ENCODE measurements at regions not wholly inside any gene's neighbourhood (a gene's known extent, or its start where the extent isn't known, plus 50 kb on each side); places are given as distances from the start of the nearest gene placed in this dataset.

- DNase-seq: no peak
These were observed 484.6 kb upstream of the INTU start for GRCh38 chr4:127148165-127148564.

GRCh38 chr4:127149086-127149485 lies 483.7 kb upstream of the INTU start:
- DNase-seq: no peak

- DNase-seq: no peak
These were observed 480.8 kb upstream of the INTU start for GRCh38 chr4:127151941-127152340.

DNA sequence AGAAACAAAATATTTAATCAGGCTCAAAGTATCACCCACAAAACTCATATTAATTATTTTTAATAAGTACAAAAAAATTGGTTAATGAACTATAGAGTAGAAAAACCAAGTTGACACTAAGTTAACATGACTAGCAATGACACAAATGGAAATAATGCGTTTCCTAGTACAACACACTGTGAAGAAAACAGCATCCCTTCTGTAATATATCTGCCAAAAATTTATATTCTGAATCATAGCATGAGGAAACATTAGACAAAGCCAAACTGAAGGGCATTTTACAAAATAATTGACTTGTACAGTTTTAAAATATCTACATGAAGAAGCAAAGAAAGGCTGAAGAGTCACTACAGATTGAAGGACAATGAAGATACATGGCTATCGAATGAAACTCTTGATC lies 477.6 kb upstream of the INTU start:
- no peak for DNase-seq

DNA sequence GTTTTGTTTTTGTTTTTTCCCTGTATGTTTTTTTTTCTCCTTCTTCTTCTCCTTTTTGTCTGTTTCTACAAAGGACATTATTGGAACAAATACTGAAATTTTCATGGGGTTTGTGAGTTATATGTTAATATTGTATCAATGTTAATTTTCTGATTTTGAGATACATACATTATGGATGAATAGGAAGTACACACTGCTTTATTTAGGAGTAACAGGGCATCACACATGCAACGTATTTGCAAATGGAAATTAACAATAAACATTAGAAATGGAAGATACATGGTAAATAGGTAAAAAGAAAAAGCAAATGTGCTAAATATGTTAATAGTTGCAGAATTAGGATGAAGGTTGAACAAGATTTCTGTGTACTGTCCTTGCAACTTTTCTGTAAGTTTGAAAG lies 477.2 kb upstream of the INTU start:
- no peak for DNase-seq

- no peak for DNase-seq
These were observed 470.0 kb upstream of the INTU start for GRCh38 chr4:127162741-127163140.

- no peak for DNase-seq
These were observed 466.8 kb upstream of the INTU start for GRCh38 chr4:127165971-127166370.

DNA sequence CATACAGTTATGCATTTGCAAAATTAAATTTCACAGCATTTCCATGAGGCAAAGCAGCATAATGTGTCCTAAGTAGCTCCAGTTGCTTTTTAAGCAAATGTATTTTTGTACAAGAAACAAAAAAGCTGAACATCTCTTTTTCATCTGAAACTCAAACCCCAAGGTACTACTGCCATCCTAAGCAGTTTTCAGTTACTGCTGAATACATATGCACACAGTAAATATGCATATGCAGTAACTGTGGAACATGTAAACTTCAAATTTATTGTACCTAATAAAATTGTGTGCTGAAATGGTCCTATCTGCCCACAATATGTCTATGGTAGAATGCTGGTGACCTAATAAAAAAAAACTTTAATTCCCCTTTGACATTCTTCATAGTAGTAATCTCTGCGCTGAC lies 458.6 kb upstream of the INTU start:
- DNase-seq: no peak

GRCh38 chr4:127174616-127175015 lies 458.1 kb upstream of the INTU start:
- DNase-seq: no peak

DNA sequence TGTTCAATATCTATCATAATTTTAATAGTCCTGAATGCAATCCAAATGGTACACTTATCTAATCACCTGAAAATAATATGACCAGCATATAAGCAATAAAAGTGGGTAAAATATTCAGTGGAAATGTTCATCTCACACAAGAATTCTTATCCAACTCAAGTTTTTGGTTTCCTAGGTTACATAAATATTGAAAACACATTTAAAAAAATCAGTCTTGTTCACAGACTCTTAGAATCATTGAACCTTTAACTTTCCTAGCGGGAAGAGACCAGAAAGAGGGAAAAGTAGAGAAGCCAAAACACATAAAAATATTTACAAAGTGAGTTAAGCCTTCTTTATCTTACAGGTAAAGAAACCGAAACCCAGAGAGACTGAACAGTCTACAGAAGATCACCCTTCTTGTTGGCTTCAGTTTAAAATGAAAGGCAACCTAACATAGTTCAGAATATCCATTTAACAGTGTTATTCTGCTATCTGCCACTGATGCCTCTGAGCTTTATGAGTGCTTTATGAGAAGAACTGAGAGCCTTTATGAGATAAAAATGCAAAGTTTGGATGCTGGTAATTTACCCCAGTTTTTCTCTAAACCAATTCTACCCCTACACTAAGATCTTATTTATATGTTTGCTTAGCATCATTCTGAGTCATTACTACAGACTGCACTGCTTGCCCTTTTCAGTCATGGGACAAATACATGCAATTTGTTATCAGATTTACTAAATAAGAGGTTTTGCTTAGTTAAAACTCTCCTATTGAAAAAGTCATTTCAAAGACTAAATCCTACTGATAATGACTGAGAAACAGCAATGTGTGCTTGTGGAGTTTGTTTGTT lies 453.3 kb upstream of the INTU start:
- no peak for DNase-seq

GRCh38 chr4:127181001-127181400 lies 451.8 kb upstream of the INTU start:
- no peak for DNase-seq

- no peak for DNase-seq
These were observed 450.1 kb upstream of the INTU start for GRCh38 chr4:127182687-127183086.

- DNase-seq: no peak
These were observed 443.9 kb upstream of the INTU start for GRCh38 chr4:127188847-127189246.

GRCh38 chr4:127194281-127194680 lies 438.5 kb upstream of the INTU start:
- DNase-seq: no peak

DNA sequence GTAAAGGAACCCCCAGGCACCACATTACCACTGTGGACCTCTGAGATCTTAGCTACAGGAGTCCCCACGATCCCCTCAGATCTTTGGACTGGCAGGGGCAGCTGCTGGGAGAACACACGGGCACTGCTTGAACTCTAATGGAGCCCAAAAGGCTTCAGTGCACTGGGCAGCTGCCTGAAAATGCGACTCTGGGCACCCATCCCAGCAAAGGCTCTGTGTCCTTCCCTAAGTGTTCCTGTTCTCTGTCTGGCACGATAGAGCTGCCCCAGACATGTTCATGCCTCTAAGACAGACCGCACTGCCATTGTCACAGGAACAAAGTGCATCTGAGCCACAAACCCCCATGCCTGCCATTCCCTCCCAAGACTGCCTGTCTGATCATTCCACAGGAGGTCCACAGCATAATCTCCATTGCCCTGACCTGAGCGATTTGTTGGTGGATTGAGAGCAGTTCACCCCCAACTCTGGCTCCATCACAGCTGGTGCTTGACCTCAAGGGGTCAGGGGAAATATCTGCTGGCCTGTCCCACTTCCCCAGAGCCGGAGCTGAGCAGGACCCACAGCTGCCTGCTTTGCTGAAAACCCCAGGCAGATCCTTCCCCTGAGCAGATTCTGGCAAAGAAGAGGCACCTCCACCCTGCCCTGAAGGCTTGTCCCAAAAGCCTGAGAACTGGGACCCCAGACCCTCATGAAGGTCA lies 436.0 kb upstream of the INTU start:
- DNase-seq: no peak

DNA sequence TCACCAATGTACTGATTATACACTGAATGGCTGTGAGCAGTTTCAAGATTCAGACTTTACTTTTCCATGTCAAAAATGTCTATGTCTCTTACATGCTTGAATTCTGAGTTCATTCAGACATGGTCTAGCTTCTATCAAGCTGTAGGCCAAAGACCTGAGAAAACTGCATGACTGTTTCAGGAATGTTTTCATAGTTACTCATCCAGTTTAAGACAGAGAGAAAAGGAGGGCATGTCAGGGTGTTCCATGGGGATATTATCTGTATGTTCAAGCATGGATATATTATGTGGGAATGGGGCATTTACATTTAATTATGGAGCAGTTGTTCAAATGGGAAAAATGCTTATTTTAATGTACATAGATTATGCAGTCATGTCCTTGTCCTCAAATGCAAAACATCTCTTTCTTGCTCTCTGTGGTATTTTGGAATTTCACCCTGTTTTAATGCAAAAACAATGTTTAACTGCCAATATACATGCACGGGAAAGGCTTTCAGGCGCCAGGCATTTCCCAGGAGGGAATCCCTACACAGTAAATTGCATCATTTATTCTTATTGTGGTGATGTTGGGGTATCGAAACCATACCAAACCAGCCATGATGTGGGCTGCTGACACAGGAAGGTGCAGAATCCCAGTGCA lies 429.1 kb upstream of the INTU start:
- DNase-seq: no peak

GRCh38 chr4:127204322-127204721 lies 428.4 kb upstream of the INTU start:
- DNase-seq: no peak

GRCh38 chr4:127209580-127210095 lies 423.1 kb upstream of the INTU start:
- no peak for DNase-seq

DNA sequence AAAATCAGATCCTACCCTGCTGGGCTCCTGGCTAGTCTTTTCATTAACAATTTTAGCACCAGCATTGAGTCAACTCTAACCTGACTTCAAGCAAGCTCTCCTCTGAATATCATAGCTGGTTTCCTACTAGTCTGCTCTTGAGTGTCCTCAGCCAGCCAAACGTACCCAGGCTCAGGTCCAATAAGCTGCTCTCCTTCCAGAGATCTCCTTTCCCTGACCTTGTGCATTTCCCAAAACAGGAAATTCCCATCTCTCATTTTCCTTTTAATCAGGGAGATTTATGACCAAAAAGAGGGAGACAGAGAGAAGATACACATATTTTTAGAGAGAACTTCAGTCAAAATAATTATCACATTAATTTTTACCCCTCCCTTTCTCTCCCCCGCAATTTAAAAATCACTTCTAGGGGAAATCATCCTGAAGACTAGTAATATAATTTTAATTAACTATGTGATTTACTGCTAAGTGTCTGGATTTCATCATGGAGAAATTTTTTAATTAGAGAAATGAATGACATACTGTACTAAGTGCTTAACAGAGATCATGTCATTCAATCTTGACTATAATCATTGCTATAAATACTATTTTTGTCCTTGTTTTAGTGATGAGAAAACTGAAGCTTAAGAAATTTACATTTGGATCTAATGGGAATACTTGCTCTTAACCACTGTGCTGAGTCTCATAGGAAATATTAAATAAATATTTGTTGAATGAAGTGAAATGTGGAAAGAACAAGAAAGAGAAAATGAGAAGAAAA lies 421.7 kb upstream of the INTU start:
- no peak for DNase-seq

- no peak for DNase-seq
These were observed 420.9 kb upstream of the INTU start for GRCh38 chr4:127211650-127212560.

GRCh38 chr4:127212701-127213100 lies 420.1 kb upstream of the INTU start:
- DNase-seq: no peak

DNA sequence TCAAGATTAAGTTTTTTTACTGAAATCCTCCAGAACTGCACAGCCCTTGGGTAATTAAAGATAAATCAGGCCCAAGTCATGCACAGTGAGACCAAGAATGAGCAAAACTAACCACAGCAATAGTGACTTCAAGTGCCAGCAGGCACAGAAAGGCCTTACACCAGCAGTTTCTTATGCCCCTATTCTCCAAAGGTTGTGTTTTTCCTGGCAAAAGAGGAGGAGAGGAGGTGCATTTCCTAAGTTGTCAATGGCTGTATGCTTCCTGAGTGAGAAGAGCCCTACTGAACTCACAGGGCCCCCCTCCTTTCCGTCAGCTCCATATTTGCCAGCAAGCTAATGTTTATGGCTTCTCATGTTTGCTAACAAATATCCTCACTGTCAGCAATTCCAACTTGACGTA lies 418.7 kb upstream of the INTU start:
- DNase-seq: no peak

Data from NCI-H1048 (cell line).